WERI-Rb-1 (cell line): ENCODE measurements at regions not wholly inside any gene's neighbourhood (a gene's known extent, or its start where the extent isn't known, plus 50 kb on each side); places are given as distances from the start of the nearest gene placed in this dataset.

ENCODE experiments used
- DNase-seq: peaks from one replicate; pipeline ENCODE4 v3.0.0-alpha.2; 2020
- H3K27ac ChIP-seq: fragments of 250-450 bp; sonication (Bioruptor Pico); 2 replicates; pipeline ENCODE4 v1.5.1; 2020; ENCODE audit warnings: mild to moderate bottlenecking, moderate library complexity
- H3K27me3 ChIP-seq: fragments of 250-450 bp; sonication (Bioruptor Pico); 2 replicates; pipeline ENCODE4 v1.5.1; 2021; ENCODE audit warnings: mild to moderate bottlenecking, low read depth, moderate library complexity; ENCODE audit not compliant: insufficient read depth, severe bottlenecking
- H3K36me3 ChIP-seq: fragments of 250-450 bp; sonication (Bioruptor Pico); 2 replicates; pipeline ENCODE4 v1.5.1; 2020; ENCODE audit warnings: mild to moderate bottlenecking, moderate library complexity
- H3K4me3 ChIP-seq: 2 replicates; pipeline ENCODE4 v1.5.1; 2011; ENCODE audit warnings: low read depth, mild to moderate bottlenecking, control low read depth, low read length
- H3K9me3 ChIP-seq: fragments of 250-450 bp; sonication (Bioruptor Pico); 2 replicates; pipeline ENCODE4 v1.5.1; 2021; ENCODE audit warnings: mild to moderate bottlenecking, moderate library complexity; ENCODE audit not compliant: severe bottlenecking
- TF ChIP-seq, protein P1 (sequence below): IDR thresholded peaks from 2 replicates; pipeline ENCODE4 v1.5.1; 2011; ENCODE audit warnings: low read depth, mild to moderate bottlenecking, control low read depth, inconsistent platforms, low read length

DNA sequence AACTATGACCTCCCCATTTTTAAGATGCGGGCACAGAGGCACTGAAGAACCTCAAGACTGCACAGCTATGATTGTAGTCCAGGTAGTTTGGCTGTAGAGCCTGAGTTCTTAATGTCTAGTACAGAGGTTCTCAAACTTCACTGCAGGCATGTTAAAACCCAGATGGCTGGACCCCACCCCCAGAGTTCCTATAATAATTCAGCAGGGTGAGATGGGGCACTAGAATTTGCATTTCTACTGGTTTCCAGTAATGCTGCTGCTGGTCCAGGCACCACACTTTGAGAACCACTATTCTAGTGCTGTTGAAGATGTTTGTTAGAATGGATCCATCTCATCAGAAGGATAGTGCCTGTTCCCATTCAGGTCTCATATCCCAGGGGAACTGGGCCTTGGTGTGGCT is 274.9 kb downstream of the ABHD5 start:
- TF ChIP-seq, protein P1, sequence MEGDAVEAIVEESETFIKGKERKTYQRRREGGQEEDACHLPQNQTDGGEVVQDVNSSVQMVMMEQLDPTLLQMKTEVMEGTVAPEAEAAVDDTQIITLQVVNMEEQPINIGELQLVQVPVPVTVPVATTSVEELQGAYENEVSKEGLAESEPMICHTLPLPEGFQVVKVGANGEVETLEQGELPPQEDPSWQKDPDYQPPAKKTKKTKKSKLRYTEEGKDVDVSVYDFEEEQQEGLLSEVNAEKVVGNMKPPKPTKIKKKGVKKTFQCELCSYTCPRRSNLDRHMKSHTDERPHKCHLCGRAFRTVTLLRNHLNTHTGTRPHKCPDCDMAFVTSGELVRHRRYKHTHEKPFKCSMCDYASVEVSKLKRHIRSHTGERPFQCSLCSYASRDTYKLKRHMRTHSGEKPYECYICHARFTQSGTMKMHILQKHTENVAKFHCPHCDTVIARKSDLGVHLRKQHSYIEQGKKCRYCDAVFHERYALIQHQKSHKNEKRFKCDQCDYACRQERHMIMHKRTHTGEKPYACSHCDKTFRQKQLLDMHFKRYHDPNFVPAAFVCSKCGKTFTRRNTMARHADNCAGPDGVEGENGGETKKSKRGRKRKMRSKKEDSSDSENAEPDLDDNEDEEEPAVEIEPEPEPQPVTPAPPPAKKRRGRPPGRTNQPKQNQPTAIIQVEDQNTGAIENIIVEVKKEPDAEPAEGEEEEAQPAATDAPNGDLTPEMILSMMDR = no peak
- Histone ChIP-seq H3K27ac (no peak overlapping the region), H3K4me3 (no peak overlapping the region), H3K9me3 (no peaks in the 10 kb centered on the region), H3K27me3 (peaks cover 6% of the 10 kb centered on the region), H3K36me3 (no peaks in the 10 kb centered on the region)
- no peak for DNase-seq

GRCh38 chr3:43966126-43966525 is 275.4 kb downstream of the ABHD5 start:
- H3K27ac ChIP-seq = no peak overlapping the region
- no peak for DNase-seq
- H3K9me3 ChIP-seq = no peaks in the 10 kb centered on the region
- TF ChIP-seq, protein P1 = no peak
- peaks cover 6% of the 10 kb centered on the region for H3K27me3 ChIP-seq
- H3K4me3 ChIP-seq = no peak overlapping the region
- no peaks in the 10 kb centered on the region for H3K36me3 ChIP-seq

GRCh38 chr3:43966530-43966929 is 275.2 kb upstream of the TOPAZ1 start:
- Histone ChIP-seq H3K27ac (no peak overlapping the region), H3K9me3 (no peaks in the 10 kb centered on the region), H3K36me3 (no peaks in the 10 kb centered on the region), H3K4me3 (no peak overlapping the region), H3K27me3 (peaks cover 6% of the 10 kb centered on the region)
- TF ChIP-seq, protein P1 = no peak
- no peak for DNase-seq

DNA sequence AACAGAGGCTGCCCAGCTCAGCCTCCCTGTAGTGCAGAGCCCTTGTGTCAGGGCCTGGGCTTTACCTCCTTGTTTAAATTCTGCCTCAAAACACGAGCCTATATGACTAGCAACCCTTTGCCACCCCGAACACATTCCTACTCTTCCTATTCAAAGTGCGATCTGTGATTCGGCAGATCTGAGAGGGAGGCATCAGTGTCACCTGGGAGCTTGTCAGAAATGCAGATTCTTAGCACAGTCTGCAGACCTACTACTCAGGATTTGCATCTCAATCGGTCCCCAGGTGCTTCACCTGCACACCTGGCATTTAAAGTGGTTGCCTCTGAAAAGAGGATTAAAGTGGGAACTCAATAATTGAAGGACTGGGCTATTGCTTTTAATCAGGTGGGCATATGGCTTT is 273.2 kb upstream of the TOPAZ1 start:
- TF ChIP-seq, protein P1 = no peak
- Histone ChIP-seq H3K27me3 (peaks cover 6% of the 10 kb centered on the region), H3K9me3 (no peaks in the 10 kb centered on the region), H3K36me3 (no peaks in the 10 kb centered on the region), H3K4me3 (no peak overlapping the region), H3K27ac (no peak overlapping the region)
- DNase-seq = no peak

- Histone ChIP-seq H3K36me3 (no peaks in the 10 kb centered on the region), H3K27me3 (peaks cover 6% of the 10 kb centered on the region), H3K9me3 (no peaks in the 10 kb centered on the region), H3K4me3 (no peak overlapping the region), H3K27ac (no peak overlapping the region)
- TF ChIP-seq, protein P1 = no peak
- no peak for DNase-seq
Measured at GRCh38 chr3:43969944-43970343, 271.7 kb upstream of the TOPAZ1 start.

- H3K9me3 ChIP-seq = no peaks in the 10 kb centered on the region
- peaks cover 6% of the 10 kb centered on the region for H3K27me3 ChIP-seq
- TF ChIP-seq, protein P1 = no peak
- no peaks in the 10 kb centered on the region for H3K36me3 ChIP-seq
- H3K27ac ChIP-seq = no peak overlapping the region
- DNase-seq = no peak
- no peak overlapping the region for H3K4me3 ChIP-seq
Measured at GRCh38 chr3:43970351-43970750, 271.3 kb upstream of the TOPAZ1 start.
